Neural cell (in vitro differentiated cells): ENCODE measurements at regions not wholly inside any gene's neighbourhood (a gene's known extent, or its start where the extent isn't known, plus 50 kb on each side); places are given as distances from the start of the nearest gene placed in this dataset.

Experiments used
- H2AFZ ChIP-seq: fragments of 200-600, 300-800 bp; sonication (generic), shearing (Covaris generic); 2 replicates; pipeline ENCODE4 v1.6.0; 2014; ENCODE audit warnings: low read depth, mild to moderate bottlenecking, antibody characterized with exemption, low read length, moderate library complexity
- H3F3A ChIP-seq: fragments of 200-600 bp; shearing (Covaris generic); 2 replicates; pipeline ENCODE4 v1.6.1; 2016; ENCODE audit warnings: mild to moderate bottlenecking, moderate library complexity, mixed read lengths, antibody characterized with exemption, low read length; ENCODE audit not compliant: insufficient read depth, poor library complexity, severe bottlenecking
- H3K27ac ChIP-seq: fragments of 200-600, 300-800 bp; sonication (generic), shearing (Covaris generic); 2 replicates; pipeline ENCODE4 v1.5.1; 2014; ENCODE audit warnings: mild to moderate bottlenecking, low read length, moderate library complexity
- H3K27me3 ChIP-seq: fragments of 300-800, 200-600 bp; sonication (generic), shearing (Covaris generic); 2 replicates; pipeline ENCODE4 v1.6.0; 2014; ENCODE audit warnings: mild to moderate bottlenecking, low read depth, low read length, moderate library complexity; ENCODE audit not compliant: insufficient read depth
- H3K36me3 ChIP-seq: fragments of 300-800, 200-600 bp; sonication (generic), shearing (Covaris generic); 2 replicates; pipeline ENCODE4 v1.5.1; 2014; ENCODE audit warnings: mild to moderate bottlenecking, antibody characterized with exemption, low read length, moderate library complexity; ENCODE audit not compliant: insufficient read depth
- H3K4me2 ChIP-seq: fragments of 300-800, 200-600 bp; sonication (generic), shearing (Covaris generic); 2 replicates; pipeline ENCODE4 v1.6.0; 2014; ENCODE audit warnings: mild to moderate bottlenecking, low read length
- H3K4me3 ChIP-seq: fragments of 300-800, 200-600 bp; sonication (generic), shearing (Covaris generic); 2 replicates; pipeline ENCODE4 v1.5.1; 2014; ENCODE audit warnings: mild to moderate bottlenecking, low read length, moderate library complexity
- H3K79me2 ChIP-seq: fragments of 200-600 bp; shearing (Covaris generic); replicated peaks from 2 replicates; pipeline ENCODE4 v1.6.0; 2014; ENCODE audit warnings: mild to moderate bottlenecking, low read length, moderate library complexity; ENCODE audit not compliant: insufficient read depth
- H3K9ac ChIP-seq: fragments of 300-800, 200-600 bp; sonication (generic), shearing (Covaris generic); 2 replicates; pipeline ENCODE4 v1.6.1; 2016; ENCODE audit warnings: mild to moderate bottlenecking, low read length, mixed read lengths
- H3K9me2 ChIP-seq: fragments of 200-600 bp; shearing (Covaris generic); 2 replicates; pipeline ENCODE4 v1.6.1; 2016; ENCODE audit warnings: mild to moderate bottlenecking, low read length, mixed read lengths; ENCODE audit not compliant: insufficient read depth
- H3K9me3 ChIP-seq: fragments of 200-600, 300-800 bp; sonication (generic), shearing (Covaris generic); 2 replicates; pipeline ENCODE4 v1.6.1; 2016; ENCODE audit warnings: mild to moderate bottlenecking, mixed run types, low read length, moderate library complexity, mixed read lengths
- H4K20me1 ChIP-seq: fragments of 200-600 bp; shearing (Covaris generic); 2 replicates; pipeline ENCODE4 v1.6.1; 2016; ENCODE audit warnings: mild to moderate bottlenecking, mixed run types; ENCODE audit not compliant: insufficient read depth
- CTCF ChIP-seq: fragments of 450-650 bp; IDR thresholded peaks from 2 replicates; pipeline ENCODE4 v1.5.1; 2014; ENCODE audit warnings: antibody characterized with exemption, mild to moderate bottlenecking, moderate library complexity; ENCODE audit not compliant: poor library complexity, severe bottlenecking
- EP300 ChIP-seq: fragments of 450-650 bp; conservative IDR thresholded peaks from 2 replicates; pipeline ENCODE4 v1.6.1; 2014; ENCODE audit warnings: antibody characterized with exemption, mild to moderate bottlenecking, moderate library complexity; ENCODE audit not compliant: poor library complexity, severe bottlenecking
- EZH2 ChIP-seq: fragments of 200-600, 300-800 bp; shearing (Covaris generic), sonication (generic); IDR thresholded peaks from 2 replicates; pipeline ENCODE4 v1.6.1; 2014; ENCODE audit warnings: antibody characterized with exemption, low read length, borderline replicate concordance, mild to moderate bottlenecking; ENCODE audit not compliant: insufficient read depth, poor library complexity, severe bottlenecking
- MXI1 ChIP-seq: fragments of 450-650 bp; conservative IDR thresholded peaks from 2 replicates; pipeline ENCODE4 v1.6.1; 2014; ENCODE audit warnings: antibody characterized with exemption, mild to moderate bottlenecking; ENCODE audit not compliant: poor library complexity, severe bottlenecking
- POLR2AphosphoS5 ChIP-seq: IDR thresholded peaks from 2 replicates; pipeline ENCODE4 v1.6.1; 2012
- RAD21 ChIP-seq: fragments of 450-650 bp; conservative IDR thresholded peaks from 2 replicates; pipeline ENCODE4 v1.6.1; 2014; ENCODE audit warnings: antibody characterized with exemption, mild to moderate bottlenecking, moderate library complexity
- REST ChIP-seq: IDR thresholded peaks from 2 replicates; pipeline ENCODE4 v1.6.1; 2012; ENCODE audit warnings: borderline replicate concordance
- SMC3 ChIP-seq: fragments of 450-650 bp; conservative IDR thresholded peaks from 2 replicates; pipeline ENCODE4 v1.6.1; 2014; ENCODE audit warnings: antibody characterized with exemption, mild to moderate bottlenecking, moderate library complexity; ENCODE audit not compliant: poor library complexity
- TAF1 ChIP-seq: IDR thresholded peaks from 2 replicates; pipeline ENCODE4 v1.6.1; 2012; ENCODE audit warnings: low read depth

- Histone ChIP-seq H3K9me3 (no peaks in the 10 kb centered on the region), H3K9ac (no peak overlapping the region), H3K27ac (no peak overlapping the region), H3K4me3 (no peak overlapping the region), H3F3A (no peaks in the 10 kb centered on the region), H3K9me2 (no peaks in the 10 kb centered on the region), H3K27me3 (no peaks in the 10 kb centered on the region), H3K79me2 (no peaks in the 10 kb centered on the region), H3K36me3 (no peaks in the 10 kb centered on the region), H4K20me1 (no peaks in the 10 kb centered on the region), H2AFZ (no peak overlapping the region), H3K4me2 (no peak overlapping the region)
- TF ChIP-seq RAD21 (no peak), EP300 (no peak), TAF1 (no peak), POLR2AphosphoS5 (no peak), CTCF (no peak), REST (no peak), EZH2 (no peak), MXI1 (no peak), SMC3 (no peak)
Observed at GRCh38 chr5:123671711-123672456, 159.9 kb downstream of the CSNK1G3 start.

GRCh38 chr5:123671042-123671441, 159.1 kb downstream of the CSNK1G3 start:
- Histone ChIP-seq H3K9me2 (no peaks in the 10 kb centered on the region), H3K4me2 (no peak overlapping the region), H3F3A (no peaks in the 10 kb centered on the region), H3K36me3 (no peaks in the 10 kb centered on the region), H4K20me1 (no peaks in the 10 kb centered on the region), H3K9me3 (no peaks in the 10 kb centered on the region), H3K4me3 (no peak overlapping the region), H3K27me3 (no peaks in the 10 kb centered on the region), H3K79me2 (no peaks in the 10 kb centered on the region), H3K27ac (no peak overlapping the region), H3K9ac (no peak overlapping the region), H2AFZ (no peak overlapping the region)
- TF ChIP-seq MXI1, result no peak
- peak; percentile 96 for TF ChIP-seq RAD21
- no peak for TF ChIP-seq EZH2
- TF ChIP-seq CTCF, result peak; percentile 86
- TF ChIP-seq POLR2AphosphoS5, result no peak
- TF ChIP-seq TAF1, result no peak
- no peak for TF ChIP-seq EP300
- TF ChIP-seq REST, result no peak
- TF ChIP-seq SMC3, result peak; percentile 94
